ENCODE measurements at regions not wholly inside any gene's neighbourhood (a gene's known extent, or its start where the extent isn't known, plus 50 kb on each side); places are given as distances from the start of the nearest gene placed in this dataset.

DNA sequence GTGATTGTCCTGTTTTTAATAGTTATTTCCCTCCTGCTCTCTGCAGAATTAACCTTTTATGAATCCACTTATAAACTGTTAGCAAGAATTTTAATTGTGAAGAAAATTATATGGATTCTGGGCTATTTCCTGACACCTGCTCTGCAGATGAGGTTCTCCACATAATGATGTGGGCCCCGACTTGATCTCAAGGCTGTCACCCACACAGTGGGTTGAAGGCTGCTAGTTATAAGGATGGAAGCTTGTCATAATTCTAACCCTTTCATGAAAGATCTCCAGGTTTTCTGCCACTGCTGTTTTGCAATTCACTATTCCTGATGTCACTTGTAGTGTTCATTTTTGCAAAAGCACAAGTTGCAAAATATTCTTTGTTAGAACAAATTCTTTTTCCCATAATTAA, 69.1 kb upstream of the MAN2A1 start:
- TF ChIP-seq, protein P1, sequence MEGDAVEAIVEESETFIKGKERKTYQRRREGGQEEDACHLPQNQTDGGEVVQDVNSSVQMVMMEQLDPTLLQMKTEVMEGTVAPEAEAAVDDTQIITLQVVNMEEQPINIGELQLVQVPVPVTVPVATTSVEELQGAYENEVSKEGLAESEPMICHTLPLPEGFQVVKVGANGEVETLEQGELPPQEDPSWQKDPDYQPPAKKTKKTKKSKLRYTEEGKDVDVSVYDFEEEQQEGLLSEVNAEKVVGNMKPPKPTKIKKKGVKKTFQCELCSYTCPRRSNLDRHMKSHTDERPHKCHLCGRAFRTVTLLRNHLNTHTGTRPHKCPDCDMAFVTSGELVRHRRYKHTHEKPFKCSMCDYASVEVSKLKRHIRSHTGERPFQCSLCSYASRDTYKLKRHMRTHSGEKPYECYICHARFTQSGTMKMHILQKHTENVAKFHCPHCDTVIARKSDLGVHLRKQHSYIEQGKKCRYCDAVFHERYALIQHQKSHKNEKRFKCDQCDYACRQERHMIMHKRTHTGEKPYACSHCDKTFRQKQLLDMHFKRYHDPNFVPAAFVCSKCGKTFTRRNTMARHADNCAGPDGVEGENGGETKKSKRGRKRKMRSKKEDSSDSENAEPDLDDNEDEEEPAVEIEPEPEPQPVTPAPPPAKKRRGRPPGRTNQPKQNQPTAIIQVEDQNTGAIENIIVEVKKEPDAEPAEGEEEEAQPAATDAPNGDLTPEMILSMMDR (IDR thresholded peaks at IDR 0.05; ENCODE audit: insufficient read depth, low read length), result no peak
- TF ChIP-seq, protein P2, sequence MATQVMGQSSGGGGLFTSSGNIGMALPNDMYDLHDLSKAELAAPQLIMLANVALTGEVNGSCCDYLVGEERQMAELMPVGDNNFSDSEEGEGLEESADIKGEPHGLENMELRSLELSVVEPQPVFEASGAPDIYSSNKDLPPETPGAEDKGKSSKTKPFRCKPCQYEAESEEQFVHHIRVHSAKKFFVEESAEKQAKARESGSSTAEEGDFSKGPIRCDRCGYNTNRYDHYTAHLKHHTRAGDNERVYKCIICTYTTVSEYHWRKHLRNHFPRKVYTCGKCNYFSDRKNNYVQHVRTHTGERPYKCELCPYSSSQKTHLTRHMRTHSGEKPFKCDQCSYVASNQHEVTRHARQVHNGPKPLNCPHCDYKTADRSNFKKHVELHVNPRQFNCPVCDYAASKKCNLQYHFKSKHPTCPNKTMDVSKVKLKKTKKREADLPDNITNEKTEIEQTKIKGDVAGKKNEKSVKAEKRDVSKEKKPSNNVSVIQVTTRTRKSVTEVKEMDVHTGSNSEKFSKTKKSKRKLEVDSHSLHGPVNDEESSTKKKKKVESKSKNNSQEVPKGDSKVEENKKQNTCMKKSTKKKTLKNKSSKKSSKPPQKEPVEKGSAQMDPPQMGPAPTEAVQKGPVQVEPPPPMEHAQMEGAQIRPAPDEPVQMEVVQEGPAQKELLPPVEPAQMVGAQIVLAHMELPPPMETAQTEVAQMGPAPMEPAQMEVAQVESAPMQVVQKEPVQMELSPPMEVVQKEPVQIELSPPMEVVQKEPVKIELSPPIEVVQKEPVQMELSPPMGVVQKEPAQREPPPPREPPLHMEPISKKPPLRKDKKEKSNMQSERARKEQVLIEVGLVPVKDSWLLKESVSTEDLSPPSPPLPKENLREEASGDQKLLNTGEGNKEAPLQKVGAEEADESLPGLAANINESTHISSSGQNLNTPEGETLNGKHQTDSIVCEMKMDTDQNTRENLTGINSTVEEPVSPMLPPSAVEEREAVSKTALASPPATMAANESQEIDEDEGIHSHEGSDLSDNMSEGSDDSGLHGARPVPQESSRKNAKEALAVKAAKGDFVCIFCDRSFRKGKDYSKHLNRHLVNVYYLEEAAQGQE (IDR thresholded peaks at IDR 0.05; ENCODE audit: insufficient replicate concordance, low read depth), result no peak
- no peak for TF ChIP-seq POLR2AphosphoS5 (IDR thresholded peaks at IDR 0.05; ENCODE audit: low read depth)
- no peak for TF ChIP-seq GABPA (IDR thresholded peaks at IDR 0.05; ENCODE audit: low read depth)

All from HL-60 (cell line).